Activated CD4-positive, alpha-beta T cell treated with anti-CD3 and anti-CD28 coated beads, Interleukin-2, amount 10 ng/mL, durations not matched to agents 24 days and 14 days (primary cell): ENCODE measurements at regions not wholly inside any gene's neighbourhood (a gene's known extent, or its start where the extent isn't known, plus 50 kb on each side); places are given as distances from the start of the nearest gene placed in this dataset.

ENCODE experiments used
- DNase-seq: peaks from one replicate; pipeline ENCODE4 v3.0.0; 2022
- H3K27ac Mint-ChIP-seq: one replicate; pipeline ENCODE4 v1.8.0; 2022; ENCODE audit warnings: mild to moderate bottlenecking, mixed read lengths
- H3K27me3 Mint-ChIP-seq: one replicate; pipeline ENCODE4 v1.8.0; 2022; ENCODE audit warnings: mixed read lengths
- H3K36me3 Mint-ChIP-seq: one replicate; pipeline ENCODE4 v1.8.0; 2022; ENCODE audit warnings: low read depth, mild to moderate bottlenecking, mixed read lengths
- H3K4me1 Mint-ChIP-seq: one replicate; pipeline ENCODE4 v1.8.0; 2021; ENCODE audit warnings: mixed read lengths
- H3K4me3 Mint-ChIP-seq: one replicate; pipeline ENCODE4 v1.8.0; 2022; ENCODE audit warnings: mild to moderate bottlenecking, moderate library complexity, mixed read lengths
- H3K9me3 Mint-ChIP-seq: one replicate; pipeline ENCODE4 v1.8.0; 2021; ENCODE audit warnings: mixed read lengths
- intact Hi-C: fragments of 100-400 bp; cut with micrococcal nuclease; formaldehyde crosslinking; loops from one replicate; pipeline ENCODE4 v1.15.1; 2023

GRCh38 chr10:63716016-63716580 is 194.9 kb downstream of the REEP3 start:
- Mint-ChIP-seq H3K4me1 (peaks cover 12% of the 10 kb centered on the region), H3K36me3 (no peaks in the 10 kb centered on the region), H3K27me3 (no peaks in the 10 kb centered on the region), H3K4me3 (no peak overlapping the region), H3K9me3 (no peaks in the 10 kb centered on the region), H3K27ac (no peak overlapping the region)
- no peak for DNase-seq
- intact Hi-C loops = loop anchor here (10.0 kb wide), 2 partner anchors 361 to 1281 kb away; no protein-coding TSS in a partner anchor

GRCh38 chr10:63717027-63717715 is 196.0 kb downstream of the REEP3 start:
- Mint-ChIP-seq H3K4me3 (no peak overlapping the region), H3K4me1 (peaks cover 16% of the 10 kb centered on the region), H3K27me3 (peaks cover 2% of the 10 kb centered on the region), H3K9me3 (no peaks in the 10 kb centered on the region), H3K27ac (no peak overlapping the region), H3K36me3 (no peaks in the 10 kb centered on the region)
- intact Hi-C loops = loop anchor here (10.0 kb wide), 2 partner anchors 362 to 1282 kb away; no protein-coding TSS in a partner anchor
- no peak for DNase-seq

- Mint-ChIP-seq H3K27me3 (peaks cover 2% of the 10 kb centered on the region), H3K36me3 (no peaks in the 10 kb centered on the region), H3K9me3 (no peaks in the 10 kb centered on the region), H3K4me1 (peaks cover 22% of the 10 kb centered on the region), H3K27ac (no peak overlapping the region), H3K4me3 (no peak overlapping the region)
- DNase-seq = no peak
- intact Hi-C loops = loop anchor here (10.0 kb wide), 2 partner anchors 363 to 1283 kb away; no protein-coding TSS in a partner anchor
Observed at GRCh38 chr10:63718006-63718405, 196.8 kb downstream of the REEP3 start.

GRCh38 chr10:63718421-63718820 is 197.2 kb downstream of the REEP3 start:
- no peaks in the 10 kb centered on the region for H3K9me3 Mint-ChIP-seq
- no peak for DNase-seq
- peaks cover 22% of the 10 kb centered on the region for H3K4me1 Mint-ChIP-seq
- intact Hi-C loops = loop anchor here (10.0 kb wide), 2 partner anchors 364 to 1284 kb away; no protein-coding TSS in a partner anchor
- no peaks in the 10 kb centered on the region for H3K36me3 Mint-ChIP-seq
- H3K27ac Mint-ChIP-seq = no peak overlapping the region
- no peak overlapping the region for H3K4me3 Mint-ChIP-seq
- H3K27me3 Mint-ChIP-seq = peaks cover 2% of the 10 kb centered on the region

- Mint-ChIP-seq H3K4me3 (no peak overlapping the region), H3K4me1 (peaks cover 22% of the 10 kb centered on the region), H3K27me3 (peaks cover 5% of the 10 kb centered on the region), H3K9me3 (no peaks in the 10 kb centered on the region), H3K36me3 (no peaks in the 10 kb centered on the region), H3K27ac (no peak overlapping the region)
- no peak for DNase-seq
- intact Hi-C loops = loop anchor here (10.0 kb wide), 2 partner anchors 365 to 1285 kb away; no protein-coding TSS in a partner anchor
Observed at GRCh38 chr10:63719226-63719856, 198.1 kb downstream of the REEP3 start.

- no peaks in the 10 kb centered on the region for H3K9me3 Mint-ChIP-seq
Observed at GRCh38 chr10:63720072-63720537, 198.9 kb downstream of the REEP3 start.

GRCh38 chr10:63720676-63721075 is 199.5 kb downstream of the REEP3 start:
- H3K4me3 Mint-ChIP-seq = no peak overlapping the region
- peak; percentile 69 for DNase-seq
- no peaks in the 10 kb centered on the region for H3K9me3 Mint-ChIP-seq
- intact Hi-C loops = loop anchor here (1.0 to 5.0 kb wide), 6 partner anchors 92 to 553 kb away; partner anchors contain the start of gene JMJD1C
- peaks cover 12% of the 10 kb centered on the region for H3K27me3 Mint-ChIP-seq
- H3K4me1 Mint-ChIP-seq = peaks cover 22% of the 10 kb centered on the region
- H3K27ac Mint-ChIP-seq = peak overlapping the region; percentile 50
- no peaks in the 10 kb centered on the region for H3K36me3 Mint-ChIP-seq

More at GRCh38 chr10:63720072-63720537, 198.9 kb downstream of the REEP3 start:
- Mint-ChIP-seq H3K27ac (no peak overlapping the region), H3K4me3 (peak overlapping the region; percentile 60), H3K36me3 (no peaks in the 10 kb centered on the region), H3K27me3 (peaks cover 8% of the 10 kb centered on the region), H3K4me1 (peaks cover 22% of the 10 kb centered on the region)
- intact Hi-C loops = loop anchor here (1.0 to 5.0 kb wide), 6 partner anchors 91 to 553 kb away; partner anchors contain the start of gene JMJD1C
- DNase-seq = peak; percentile 85

GRCh38 chr10:63722537-63722936 is 201.3 kb downstream of the REEP3 start:
- no peaks in the 10 kb centered on the region for H3K36me3 Mint-ChIP-seq
- intact Hi-C loops = loop anchor here (5.0 kb wide), 2 partner anchors 255 to 455 kb away; partner anchors contain the start of gene JMJD1C
- H3K27ac Mint-ChIP-seq = peak overlapping the region; percentile 74
- H3K4me3 Mint-ChIP-seq = no peak overlapping the region
- peaks cover 17% of the 10 kb centered on the region for H3K4me1 Mint-ChIP-seq
- DNase-seq = no peak
- H3K9me3 Mint-ChIP-seq = no peaks in the 10 kb centered on the region
- H3K27me3 Mint-ChIP-seq = peaks cover 30% of the 10 kb centered on the region

- Mint-ChIP-seq H3K36me3 (no peaks in the 10 kb centered on the region), H3K4me3 (no peak overlapping the region), H3K9me3 (no peaks in the 10 kb centered on the region), H3K27me3 (peaks cover 37% of the 10 kb centered on the region), H3K27ac (no peak overlapping the region), H3K4me1 (peaks cover 17% of the 10 kb centered on the region)
- DNase-seq = no peak
- intact Hi-C loops = loop anchor here (5.0 kb wide), 2 partner anchors 256 to 456 kb away; partner anchors contain the start of gene JMJD1C
Observed at GRCh38 chr10:63723320-63723719, 202.1 kb downstream of the REEP3 start.

- intact Hi-C loops = loop anchor here (5.0 kb wide), 2 partner anchors 256 to 456 kb away; partner anchors contain the start of gene JMJD1C
- H3K27me3 Mint-ChIP-seq = peaks cover 40% of the 10 kb centered on the region
- H3K4me1 Mint-ChIP-seq = peaks cover 17% of the 10 kb centered on the region
- H3K27ac Mint-ChIP-seq = no peak overlapping the region
- no peaks in the 10 kb centered on the region for H3K36me3 Mint-ChIP-seq
- H3K9me3 Mint-ChIP-seq = no peaks in the 10 kb centered on the region
- DNase-seq = no peak
- H3K4me3 Mint-ChIP-seq = no peak overlapping the region
Observed at GRCh38 chr10:63723741-63724140, 202.5 kb downstream of the REEP3 start.

- no peak overlapping the region for H3K4me3 Mint-ChIP-seq
- H3K4me1 Mint-ChIP-seq = peaks cover 17% of the 10 kb centered on the region
- H3K27me3 Mint-ChIP-seq = peaks cover 48% of the 10 kb centered on the region
- H3K27ac Mint-ChIP-seq = no peak overlapping the region
- H3K9me3 Mint-ChIP-seq = no peaks in the 10 kb centered on the region
- no peaks in the 10 kb centered on the region for H3K36me3 Mint-ChIP-seq
- intact Hi-C loops = loop anchor here (5.0 kb wide), 2 partner anchors 258 to 458 kb away; partner anchors contain the start of gene JMJD1C
- no peak for DNase-seq
Observed at GRCh38 chr10:63724922-63725321, 203.7 kb downstream of the REEP3 start.

GRCh38 chr10:63726867-63727266 is 205.7 kb downstream of the REEP3 start:
- Mint-ChIP-seq H3K36me3 (no peaks in the 10 kb centered on the region), H3K27ac (no peak overlapping the region), H3K4me3 (no peak overlapping the region), H3K4me1 (peaks cover 8% of the 10 kb centered on the region), H3K9me3 (no peaks in the 10 kb centered on the region), H3K27me3 (peaks cover 57% of the 10 kb centered on the region)
- intact Hi-C loops = no loop called here
- no peak for DNase-seq

- DNase-seq = no peak
- Mint-ChIP-seq H3K27me3 (peaks cover 60% of the 10 kb centered on the region), H3K27ac (no peak overlapping the region), H3K4me1 (peaks cover under 1% of the 10 kb centered on the region), H3K36me3 (no peaks in the 10 kb centered on the region), H3K9me3 (no peaks in the 10 kb centered on the region), H3K4me3 (no peak overlapping the region)
- intact Hi-C loops = no loop called here
Observed at GRCh38 chr10:63727636-63728035, 206.4 kb downstream of the REEP3 start.
